ENCODE measurements at regions not wholly inside any gene's neighbourhood (a gene's known extent, or its start where the extent isn't known, plus 50 kb on each side); places are given as distances from the start of the nearest gene placed in this dataset.

DNA sequence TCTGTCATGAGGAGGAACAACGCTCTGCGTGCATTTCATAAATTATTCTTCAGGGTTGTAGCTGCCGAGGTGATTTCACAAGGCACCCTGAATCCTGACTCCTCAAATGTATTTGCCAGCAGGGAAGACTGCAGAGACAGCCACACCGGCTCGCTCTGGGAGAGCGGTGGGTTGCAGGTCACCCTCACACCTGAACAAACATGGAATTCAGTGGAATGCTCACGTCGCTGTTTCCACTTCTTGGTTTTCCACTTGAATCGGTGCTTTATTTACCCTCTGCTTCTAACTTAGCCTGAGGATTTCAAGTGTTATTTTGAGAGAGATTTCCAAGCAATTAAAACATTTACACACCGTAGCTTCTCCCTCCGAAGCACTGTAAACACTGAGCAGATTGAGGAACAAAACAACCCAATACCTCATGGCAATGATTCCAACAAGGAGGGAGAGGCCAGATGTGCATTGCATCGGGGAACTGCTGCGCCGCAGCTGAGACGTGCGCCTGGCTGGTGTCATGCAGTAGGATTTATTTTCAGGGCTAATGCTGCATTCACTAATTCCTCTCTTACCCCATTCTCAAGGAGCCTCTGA, 59.5 kb upstream of the GGTLC1 start:
- H3K4me3 ChIP-seq, result no peak overlapping the region
- 59% methylated on average over 16 of the region's 16 CpGs for WGBS
- intact Hi-C loops (cut with DNase I), result no loop called here
- H3K36me3 ChIP-seq, result no peaks in the 10 kb centered on the region
- H3K9me3 ChIP-seq, result no peaks in the 10 kb centered on the region
- no peak for DNase-seq (ENCODE audit: extremely low spot score)
- TF ChIP-seq POLR2A (IDR thresholded peaks at IDR 0.05; ENCODE audit: low read depth) (no peak), EP300 (IDR thresholded peaks at IDR 0.05) (no peak), POLR2AphosphoS5 (IDR thresholded peaks at IDR 0.05) (no peak)
- TF ChIP-seq, protein P1, sequence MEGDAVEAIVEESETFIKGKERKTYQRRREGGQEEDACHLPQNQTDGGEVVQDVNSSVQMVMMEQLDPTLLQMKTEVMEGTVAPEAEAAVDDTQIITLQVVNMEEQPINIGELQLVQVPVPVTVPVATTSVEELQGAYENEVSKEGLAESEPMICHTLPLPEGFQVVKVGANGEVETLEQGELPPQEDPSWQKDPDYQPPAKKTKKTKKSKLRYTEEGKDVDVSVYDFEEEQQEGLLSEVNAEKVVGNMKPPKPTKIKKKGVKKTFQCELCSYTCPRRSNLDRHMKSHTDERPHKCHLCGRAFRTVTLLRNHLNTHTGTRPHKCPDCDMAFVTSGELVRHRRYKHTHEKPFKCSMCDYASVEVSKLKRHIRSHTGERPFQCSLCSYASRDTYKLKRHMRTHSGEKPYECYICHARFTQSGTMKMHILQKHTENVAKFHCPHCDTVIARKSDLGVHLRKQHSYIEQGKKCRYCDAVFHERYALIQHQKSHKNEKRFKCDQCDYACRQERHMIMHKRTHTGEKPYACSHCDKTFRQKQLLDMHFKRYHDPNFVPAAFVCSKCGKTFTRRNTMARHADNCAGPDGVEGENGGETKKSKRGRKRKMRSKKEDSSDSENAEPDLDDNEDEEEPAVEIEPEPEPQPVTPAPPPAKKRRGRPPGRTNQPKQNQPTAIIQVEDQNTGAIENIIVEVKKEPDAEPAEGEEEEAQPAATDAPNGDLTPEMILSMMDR (IDR thresholded peaks at IDR 0.05), result no peak
- no peaks in the 10 kb centered on the region for H3K4me1 ChIP-seq
- H3K27ac ChIP-seq (replicated peaks in 1 of 4), result no peak overlapping the region
- H3K27me3 ChIP-seq, result peaks cover 0 to 19% (median 0%) of the 10 kb centered on the region in 4 donors

DNA sequence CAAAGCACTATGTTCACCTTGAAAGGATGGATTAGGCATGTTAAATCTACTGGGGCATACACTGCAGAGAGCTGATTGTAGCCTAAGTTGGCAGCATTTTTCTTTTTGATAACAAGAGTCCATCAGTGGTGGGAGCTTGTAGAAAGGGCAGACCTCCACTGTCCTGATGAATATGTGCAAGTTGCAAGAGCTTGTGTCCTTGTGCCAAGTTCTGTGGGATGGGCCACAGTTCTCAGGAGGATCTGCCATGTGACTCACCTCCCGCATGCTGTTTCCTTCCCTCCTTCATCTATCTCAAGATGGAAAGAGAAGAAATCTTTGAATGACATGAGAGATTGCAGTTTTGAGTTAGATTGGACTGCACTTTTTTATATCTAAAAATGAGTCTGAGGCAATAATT, 58.3 kb upstream of the GGTLC1 start:
- H3K27me3 ChIP-seq, result peaks cover 0 to 10% (median 0%) of the 10 kb centered on the region in 4 donors
- H3K36me3 ChIP-seq, result no peaks in the 10 kb centered on the region
- WGBS, result 73% methylated on average over 1 of the region's 1 CpG
- intact Hi-C loops (cut with DNase I), result no loop called here
- no peaks in the 10 kb centered on the region for H3K9me3 ChIP-seq
- DNase-seq (ENCODE audit: extremely low spot score), result peak; percentile 55
- H3K4me1 ChIP-seq, result no peaks in the 10 kb centered on the region
- no peak overlapping the region for H3K4me3 ChIP-seq
- no peak overlapping the region for H3K27ac ChIP-seq (replicated peaks in 1 of 4)
- TF ChIP-seq, protein P1 (IDR thresholded peaks at IDR 0.05), result no peak
- TF ChIP-seq POLR2AphosphoS5 (IDR thresholded peaks at IDR 0.05), result no peak
- TF ChIP-seq POLR2A (IDR thresholded peaks at IDR 0.05; ENCODE audit: low read depth), result no peak
- no peak for TF ChIP-seq EP300 (IDR thresholded peaks at IDR 0.05)

DNA sequence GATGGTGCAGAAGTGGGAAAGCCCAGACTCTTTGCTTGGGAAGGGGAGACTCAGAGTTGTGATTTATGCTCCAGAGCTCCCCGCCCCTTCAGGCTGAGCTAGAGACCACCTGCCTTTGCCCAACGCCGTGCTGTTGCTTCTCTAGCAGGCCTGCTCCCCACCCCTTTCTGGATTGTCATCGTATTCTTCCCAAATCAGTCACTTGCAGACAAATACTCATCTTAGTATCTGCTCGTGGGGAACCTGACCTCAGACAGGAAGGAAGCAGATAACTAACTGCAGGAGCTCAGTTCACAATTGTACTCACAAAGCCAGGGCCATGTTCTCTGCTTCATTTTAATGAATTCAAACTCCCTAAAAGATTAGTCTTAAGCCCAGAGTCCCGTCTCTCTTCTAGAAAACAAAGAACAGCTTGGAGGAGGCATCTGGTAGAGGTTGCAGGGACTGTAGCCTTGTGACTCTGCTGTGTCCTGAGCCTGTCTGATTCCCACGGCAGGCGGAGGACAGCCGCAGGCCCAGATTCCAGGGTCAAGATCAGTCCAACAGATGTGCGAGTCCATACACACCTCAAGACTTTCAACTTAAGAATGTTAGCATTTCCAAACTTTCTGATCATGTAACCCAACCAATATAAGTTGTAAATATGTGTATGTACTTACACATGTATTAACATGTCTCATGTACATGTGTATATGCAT, 57.2 kb upstream of the GGTLC1 start:
- DNase-seq (ENCODE audit: extremely low spot score), result peak; percentile 88
- TF ChIP-seq, protein P1 (IDR thresholded peaks at IDR 0.05), result no peak
- TF ChIP-seq POLR2A (IDR thresholded peaks at IDR 0.05; ENCODE audit: low read depth), result no peak
- TF ChIP-seq POLR2AphosphoS5 (IDR thresholded peaks at IDR 0.05), result no peak
- TF ChIP-seq EP300 (IDR thresholded peaks at IDR 0.05), result no peak
- no peak overlapping the region for H3K27ac ChIP-seq (replicated peaks in 1 of 4)
- no peaks in the 10 kb centered on the region for H3K4me1 ChIP-seq
- WGBS, result 68% methylated on average over 10 of the region's 10 CpGs
- no peak overlapping the region for H3K4me3 ChIP-seq
- no peaks in the 10 kb centered on the region for H3K9me3 ChIP-seq
- no peaks in the 10 kb centered on the region for H3K36me3 ChIP-seq
- intact Hi-C loops (cut with DNase I), result no loop called here
- peaks cover 0 to 8% (median 0%) of the 10 kb centered on the region in 4 donors for H3K27me3 ChIP-seq

DNA sequence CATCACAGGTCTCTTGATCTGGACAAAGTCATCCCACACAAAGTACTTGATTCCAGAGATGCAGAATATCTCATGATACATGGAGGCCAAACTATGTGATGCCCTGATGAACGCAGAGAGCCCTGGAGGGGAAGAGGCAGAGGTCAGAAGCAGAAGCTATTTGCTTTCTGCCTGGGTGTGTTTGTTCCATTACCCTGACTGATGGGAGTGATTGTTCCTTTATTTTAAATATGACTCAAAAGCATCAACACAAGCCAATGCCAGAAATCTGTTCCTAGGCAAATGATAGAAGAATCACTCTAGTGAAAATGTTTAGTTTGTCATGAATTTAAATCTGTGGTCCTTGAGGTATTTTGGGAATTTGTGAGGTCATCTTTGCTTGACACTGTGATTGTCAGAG, 54.7 kb upstream of the GGTLC1 start:
- intact Hi-C loops (cut with DNase I), result no loop called here
- Histone ChIP-seq H3K9me3 (no peaks in the 10 kb centered on the region), H3K27ac (replicated peaks in 1 of 4) (no peak overlapping the region), H3K4me1 (no peaks in the 10 kb centered on the region), H3K36me3 (no peaks in the 10 kb centered on the region), H3K4me3 (no peak overlapping the region), H3K27me3 (no peaks in the 10 kb centered on the region)
- WGBS, result 73% methylated on average over 1 of the region's 1 CpG
- DNase-seq (ENCODE audit: extremely low spot score), result no peak
- TF ChIP-seq POLR2A (IDR thresholded peaks at IDR 0.05; ENCODE audit: low read depth) (no peak), EP300 (IDR thresholded peaks at IDR 0.05) (no peak), POLR2AphosphoS5 (IDR thresholded peaks at IDR 0.05) (no peak)
- TF ChIP-seq, protein P1 (IDR thresholded peaks at IDR 0.05), result no peak
